HCT116 (cell line): ENCODE measurements at regions not wholly inside any gene's neighbourhood (a gene's known extent, or its start where the extent isn't known, plus 50 kb on each side); places are given as distances from the start of the nearest gene placed in this dataset.

Experiments used
- ATAC-seq: fragments of 200-7000 bp; cut with Tn5 transposase; 2 replicates; pipeline ENCODE4 v1.9.1; 2020; ENCODE audit warnings: mild to moderate bottlenecking, moderate library complexity
- BruUV-seq: library from RNA; stranded (reverse); fragments of 400-500 nt; replicated peaks from 2 replicates; lab custom pipeline; 2021; lab: Mats Ljungman, UMichigan
- CTCF ChIA-PET: fragments of 300-600 bp; sonication (Branson Sonifier 250); formaldehyde crosslinking; loops from one replicate; lab custom pipeline; 2021; ENCODE audit warnings: antibody characterized with exemption; lab: Charles Lee
- POLR2A ChIA-PET: fragments of 300-600, 350-600 bp; sonication (Branson Sonifier 250); formaldehyde crosslinking; loops from one replicate; lab custom pipeline; 2021; ENCODE audit warnings: antibody characterized with exemption; lab: Charles Lee
- RAD21 ChIA-PET, 2 experiments: fragments of 300-600 bp; sonication (Branson Sonifier 250); formaldehyde crosslinking; loops; one replicate each; lab custom pipeline; 2023; ENCODE audit warnings: low total read pairs in 2 of 2; ENCODE audit not compliant: uncharacterized antibody in 2 of 2, unreplicated experiment in 2 of 2, low non-redundant PET in 1 of 2; lab: Charles Lee
- DNase-seq: peaks from one replicate; pipeline ENCODE4 v3.0.0-alpha.2; 2010; ENCODE audit warnings: low read depth, low spot score
- H2AFZ ChIP-seq: fragments of 200-600 bp; shearing (Covaris generic), sonication (generic); 2 replicates; pipeline ENCODE4 v1.6.1; 2017; ENCODE audit warnings: low read depth, mixed run types, mixed read lengths, antibody characterized with exemption, low read length; ENCODE audit not compliant: poor library complexity, severe bottlenecking
- H3K27ac ChIP-seq: 2 replicates; pipeline ENCODE4 v1.5.1; 2012; ENCODE audit warnings: low read depth, low read length
- H3K27me3 ChIP-seq: fragments of 200-600 bp; sonication (generic); 2 replicates; pipeline ENCODE4 v1.6.1; 2016; ENCODE audit warnings: mixed run types, low read length, mixed read lengths; ENCODE audit not compliant: insufficient read depth
- H3K36me3 ChIP-seq, 2 experiments: fragments of 200-500 bp in 1 of 2; fragments of 200-600 bp in 1 of 2; sonication (Bioruptor generic) in 1 of 2; sonication (generic) in 1 of 2; 2 replicates each; pipeline versions ENCODE4 v1.5.1 to v1.6.1; 2014 to 2016; ENCODE audit warnings: low read length in 2 of 2, inconsistent platforms in 1 of 2, mixed read lengths in 1 of 2, mixed run types in 1 of 2; ENCODE audit not compliant: insufficient read depth in 2 of 2, control insufficient read depth in 1 of 2
- H3K4me1 ChIP-seq, 2 experiments: fragments of 200-600 bp in 1 of 2; sonication (generic) in 1 of 2; 2 replicates each; pipeline versions ENCODE4 v1.5.1 to v1.6.1; 2012 to 2017; ENCODE audit warnings: low read length in 2 of 2, inconsistent platforms in 1 of 2, mild to moderate bottlenecking in 1 of 2, mixed read lengths in 1 of 2, mixed run types in 1 of 2, moderate library complexity in 1 of 2; ENCODE audit not compliant: insufficient read depth in 2 of 2, control insufficient read depth in 1 of 2
- H3K4me2 ChIP-seq: fragments of 200-600 bp; sonication (generic); 2 replicates; pipeline ENCODE4 v1.6.1; 2017; ENCODE audit warnings: mixed run types, low read length, mixed read lengths
- H3K4me3 ChIP-seq, 2 experiments: fragments of 200-600 bp in 1 of 2; sonication (generic) in 1 of 2; replicated peaks in 1 of 2; 2 replicates each; pipeline ENCODE4 v1.5.1; 2011 to 2016; ENCODE audit warnings: low read length in 2 of 2, control low read depth in 1 of 2, low read depth in 1 of 2, mild to moderate bottlenecking in 1 of 2, mixed read lengths in 1 of 2, mixed run types in 1 of 2
- H3K79me2 ChIP-seq: fragments of 200-600 bp; sonication (generic); 2 replicates; pipeline ENCODE4 v1.6.1; 2017; ENCODE audit warnings: mild to moderate bottlenecking, mixed run types, low read length, moderate library complexity, mixed read lengths; ENCODE audit not compliant: insufficient read depth
- H3K9ac ChIP-seq: fragments of 200-600 bp; sonication (generic); 2 replicates; pipeline ENCODE4 v1.6.1; 2016; ENCODE audit warnings: low read length, mixed read lengths
- H3K9me2 ChIP-seq: fragments of 200-600 bp; sonication (generic), shearing (Covaris generic); 2 replicates; pipeline ENCODE4 v1.6.1; 2017; ENCODE audit warnings: mixed run types, mild to moderate bottlenecking, moderate library complexity; ENCODE audit not compliant: insufficient read depth
- H3K9me3 ChIP-seq, 2 experiments: fragments of 200-500 bp in 1 of 2; fragments of 200-600 bp in 1 of 2; sonication (Bioruptor generic) in 1 of 2; sonication (generic) in 1 of 2; 2 replicates each; pipeline ENCODE4 v1.6.1; 2014 to 2017; ENCODE audit warnings: low read length in 2 of 2, mixed read lengths in 2 of 2, inconsistent platforms in 1 of 2, low read depth in 1 of 2, mild to moderate bottlenecking in 1 of 2, mixed run types in 1 of 2, moderate library complexity in 1 of 2; ENCODE audit not compliant: control insufficient read depth in 1 of 2, insufficient read depth in 1 of 2
- H4K20me1 ChIP-seq: fragments of 200-600 bp; sonication (generic), shearing (Covaris generic); 2 replicates; pipeline ENCODE4 v1.6.1; 2017; ENCODE audit warnings: mixed run types, mild to moderate bottlenecking, moderate library complexity; ENCODE audit not compliant: insufficient read depth
- CBX3 ChIP-seq: IDR thresholded peaks from 2 replicates; pipeline ENCODE4 v1.6.1; 2012; ENCODE audit warnings: low read depth
- CTCF ChIP-seq, 3 experiments: fragments of 200-600 bp in 1 of 3; sonication (generic) in 1 of 3; IDR thresholded peaks in 2 of 3; conservative IDR thresholded peaks in 1 of 3; 2 replicates each; pipeline ENCODE4 v1.5.1; 2012 to 2017; ENCODE audit warnings: low read depth in 2 of 3, low read length in 2 of 3, antibody characterized with exemption in 1 of 3, borderline replicate concordance in 1 of 3, control low read depth in 1 of 3, mild to moderate bottlenecking in 1 of 3, mixed read lengths in 1 of 3, mixed run types in 1 of 3, moderate library complexity in 1 of 3; ENCODE audit not compliant: insufficient read depth in 1 of 3
- EGR1 ChIP-seq: IDR thresholded peaks from 2 replicates; pipeline ENCODE4 v1.6.1; 2012; ENCODE audit warnings: low read depth
- ELF1 ChIP-seq: IDR thresholded peaks from 2 replicates; pipeline ENCODE4 v1.6.1; 2012; ENCODE audit warnings: low read depth, borderline replicate concordance
- EZH2phosphoT487 ChIP-seq: fragments of 200-600 bp; IDR thresholded peaks from 2 replicates; pipeline ENCODE4 v1.6.1; 2018; ENCODE audit warnings: antibody characterized with exemption, borderline replicate concordance
- POLR2A ChIP-seq: IDR thresholded peaks from 2 replicates; pipeline ENCODE4 v1.7.0; 2011; ENCODE audit warnings: borderline replicate concordance; ENCODE audit not compliant: insufficient read depth, insufficient read length; ENCODE audit errors: extremely low read depth
- POLR2AphosphoS5 ChIP-seq: IDR thresholded peaks from 2 replicates; pipeline ENCODE4 v1.6.1; 2011; ENCODE audit warnings: mild to moderate bottlenecking, low read depth, low read length, moderate library complexity
- RAD21 ChIP-seq: IDR thresholded peaks from 2 replicates; pipeline ENCODE4 v1.6.1; 2012; ENCODE audit warnings: low read depth, mild to moderate bottlenecking
- SIN3A ChIP-seq: IDR thresholded peaks from 2 replicates; pipeline ENCODE4 v1.6.1; 2012; ENCODE audit warnings: low read depth
- SP1 ChIP-seq: IDR thresholded peaks from 2 replicates; pipeline ENCODE4 v1.6.1; 2012; ENCODE audit warnings: low read depth
- SRF ChIP-seq: IDR thresholded peaks from 2 replicates; pipeline ENCODE4 v1.6.1; 2012; ENCODE audit warnings: low read depth
- YY1 ChIP-seq: IDR thresholded peaks from 2 replicates; pipeline ENCODE4 v1.6.1; 2011; ENCODE audit warnings: low read length, low read depth, moderate library complexity, mild to moderate bottlenecking; ENCODE audit not compliant: insufficient replicate concordance; ENCODE audit errors: extremely low read depth
- ZFX ChIP-seq: fragments of 450-650 bp; IDR thresholded peaks from 2 replicates; pipeline ENCODE4 v1.6.1; 2017
- ZNF274 ChIP-seq: fragments of 200-500 bp; sonication (Bioruptor generic); IDR thresholded peaks from 2 replicates; pipeline ENCODE4 v1.6.1; 2014; ENCODE audit warnings: mild to moderate bottlenecking, low read depth, low read length, inconsistent platforms
- intact Hi-C: fragments of 100-400 bp; cut with micrococcal nuclease; formaldehyde crosslinking; loops from 2 replicates; pipeline ENCODE4 v1.10.0; 2022
- TF ChIP-seq, protein P1 (sequence below): IDR thresholded peaks from 2 replicates; pipeline ENCODE4 v1.6.1; 2012
- TF ChIP-seq, protein P2 (sequence below): IDR thresholded peaks from 2 replicates; pipeline ENCODE4 v1.6.1; 2012; ENCODE audit warnings: low read depth

DNA sequence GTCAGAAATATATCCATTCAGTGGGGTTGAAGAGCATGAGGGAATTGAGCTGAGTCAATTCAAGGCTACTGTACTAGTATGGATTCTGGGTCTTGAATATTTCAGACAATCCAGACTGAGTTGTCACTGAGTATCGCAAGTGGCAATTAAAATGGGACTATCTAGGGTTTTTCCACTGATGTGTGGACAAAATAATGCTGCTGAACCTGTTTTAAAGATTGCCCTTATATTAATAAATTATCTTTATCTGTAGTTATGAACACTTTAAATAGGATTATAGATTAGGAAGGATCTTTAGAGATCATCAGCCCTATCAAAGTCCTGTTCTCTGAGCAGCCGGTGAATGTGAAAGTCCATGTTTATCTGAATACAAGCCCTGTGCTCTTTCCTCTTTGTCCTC lies 478.3 kb upstream of the KIRREL3 start:
- H3K79me2 ChIP-seq, result no peaks in the 10 kb centered on the region
- BruUV-seq, result no TSS peak
- no peak for ATAC-seq

GRCh38 chr11:127474766-127475165 lies 474.2 kb upstream of the KIRREL3 start:
- no peak overlapping the region for H3K4me3 ChIP-seq
- H3K4me2 ChIP-seq, result no peak overlapping the region
- peaks cover 0 to 26% of the 10 kb centered on the region in 2 experiments; a peak in 2 of 4 replicates for H3K9me3 ChIP-seq
- no peaks in the 10 kb centered on the region for H3K9me2 ChIP-seq
- ChIA-PET RAD21 (no interaction called here), CTCF (no interaction called here), POLR2A (no interaction called here)
- no peaks in the 10 kb centered on the region for H3K79me2 ChIP-seq
- no peak overlapping the region for H2AFZ ChIP-seq
- H3K9ac ChIP-seq, result no peak overlapping the region
- DNase-seq (no peak), ATAC-seq (no peak)
- H3K27ac ChIP-seq, result no peak overlapping the region
- intact Hi-C loops, result no loop called here
- BruUV-seq, result no TSS peak
- no peaks in the 10 kb centered on the region for H4K20me1 ChIP-seq
- H3K36me3 ChIP-seq, result no peaks in the 10 kb centered on the region
- H3K4me1 ChIP-seq, result no peaks in the 10 kb centered on the region
- no peaks in the 10 kb centered on the region for H3K27me3 ChIP-seq
- TF ChIP-seq, protein P1, sequence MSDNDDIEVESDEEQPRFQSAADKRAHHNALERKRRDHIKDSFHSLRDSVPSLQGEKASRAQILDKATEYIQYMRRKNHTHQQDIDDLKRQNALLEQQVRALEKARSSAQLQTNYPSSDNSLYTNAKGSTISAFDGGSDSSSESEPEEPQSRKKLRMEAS, result no peak
- no peak for TF ChIP-seq RAD21
- TF ChIP-seq POLR2AphosphoS5, result no peak
- TF ChIP-seq EGR1, result no peak
- TF ChIP-seq, protein P2, sequence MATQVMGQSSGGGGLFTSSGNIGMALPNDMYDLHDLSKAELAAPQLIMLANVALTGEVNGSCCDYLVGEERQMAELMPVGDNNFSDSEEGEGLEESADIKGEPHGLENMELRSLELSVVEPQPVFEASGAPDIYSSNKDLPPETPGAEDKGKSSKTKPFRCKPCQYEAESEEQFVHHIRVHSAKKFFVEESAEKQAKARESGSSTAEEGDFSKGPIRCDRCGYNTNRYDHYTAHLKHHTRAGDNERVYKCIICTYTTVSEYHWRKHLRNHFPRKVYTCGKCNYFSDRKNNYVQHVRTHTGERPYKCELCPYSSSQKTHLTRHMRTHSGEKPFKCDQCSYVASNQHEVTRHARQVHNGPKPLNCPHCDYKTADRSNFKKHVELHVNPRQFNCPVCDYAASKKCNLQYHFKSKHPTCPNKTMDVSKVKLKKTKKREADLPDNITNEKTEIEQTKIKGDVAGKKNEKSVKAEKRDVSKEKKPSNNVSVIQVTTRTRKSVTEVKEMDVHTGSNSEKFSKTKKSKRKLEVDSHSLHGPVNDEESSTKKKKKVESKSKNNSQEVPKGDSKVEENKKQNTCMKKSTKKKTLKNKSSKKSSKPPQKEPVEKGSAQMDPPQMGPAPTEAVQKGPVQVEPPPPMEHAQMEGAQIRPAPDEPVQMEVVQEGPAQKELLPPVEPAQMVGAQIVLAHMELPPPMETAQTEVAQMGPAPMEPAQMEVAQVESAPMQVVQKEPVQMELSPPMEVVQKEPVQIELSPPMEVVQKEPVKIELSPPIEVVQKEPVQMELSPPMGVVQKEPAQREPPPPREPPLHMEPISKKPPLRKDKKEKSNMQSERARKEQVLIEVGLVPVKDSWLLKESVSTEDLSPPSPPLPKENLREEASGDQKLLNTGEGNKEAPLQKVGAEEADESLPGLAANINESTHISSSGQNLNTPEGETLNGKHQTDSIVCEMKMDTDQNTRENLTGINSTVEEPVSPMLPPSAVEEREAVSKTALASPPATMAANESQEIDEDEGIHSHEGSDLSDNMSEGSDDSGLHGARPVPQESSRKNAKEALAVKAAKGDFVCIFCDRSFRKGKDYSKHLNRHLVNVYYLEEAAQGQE, result no peak
- no peak for TF ChIP-seq SRF
- no peak for TF ChIP-seq SP1
- no peak for TF ChIP-seq CTCF (IDR thresholded peaks at IDR 0.05 in 2 of 3, conservative IDR thresholded peaks at IDR 0.05 in 1 of 3; ENCODE audit: borderline replicate concordance in 1 of 3, insufficient read depth in 1 of 3, low read depth in 2 of 3, low read length in 2 of 3)
- no peak for TF ChIP-seq SIN3A
- no peak for TF ChIP-seq ELF1
- TF ChIP-seq CBX3, result no peak
- TF ChIP-seq EZH2phosphoT487, result no peak

More for the DNA sequence above, 478.3 kb upstream of the KIRREL3 start:
- DNase-seq, result no peak
- no peak overlapping the region for H2AFZ ChIP-seq
- H3K27ac ChIP-seq, result no peak overlapping the region
- no peak for TF ChIP-seq EGR1
- TF ChIP-seq, protein P1, result no peak
- no peak for TF ChIP-seq YY1
- no peak for TF ChIP-seq RAD21
- no peak for TF ChIP-seq POLR2A
- TF ChIP-seq ZNF274, result no peak
- no peak for TF ChIP-seq ZFX
- peaks cover 0 to 31% of the 10 kb centered on the region in 2 experiments; a peak in 2 of 4 replicates for H3K9me3 ChIP-seq
- no peaks in the 10 kb centered on the region for H3K4me1 ChIP-seq
- H4K20me1 ChIP-seq, result no peaks in the 10 kb centered on the region
- H3K36me3 ChIP-seq, result no peaks in the 10 kb centered on the region
- ChIA-PET CTCF (no interaction called here), RAD21 (no interaction called here), POLR2A (no interaction called here)
- H3K4me3 ChIP-seq, result no peak overlapping the region
- intact Hi-C loops, result no loop called here
- H3K9me2 ChIP-seq, result no peaks in the 10 kb centered on the region
- no peaks in the 10 kb centered on the region for H3K27me3 ChIP-seq
- H3K4me2 ChIP-seq, result no peak overlapping the region
- H3K9ac ChIP-seq, result no peak overlapping the region
